ENCODE measurements at regions not wholly inside any gene's neighbourhood (a gene's known extent, or its start where the extent isn't known, plus 50 kb on each side); places are given as distances from the start of the nearest gene placed in this dataset.

DNA sequence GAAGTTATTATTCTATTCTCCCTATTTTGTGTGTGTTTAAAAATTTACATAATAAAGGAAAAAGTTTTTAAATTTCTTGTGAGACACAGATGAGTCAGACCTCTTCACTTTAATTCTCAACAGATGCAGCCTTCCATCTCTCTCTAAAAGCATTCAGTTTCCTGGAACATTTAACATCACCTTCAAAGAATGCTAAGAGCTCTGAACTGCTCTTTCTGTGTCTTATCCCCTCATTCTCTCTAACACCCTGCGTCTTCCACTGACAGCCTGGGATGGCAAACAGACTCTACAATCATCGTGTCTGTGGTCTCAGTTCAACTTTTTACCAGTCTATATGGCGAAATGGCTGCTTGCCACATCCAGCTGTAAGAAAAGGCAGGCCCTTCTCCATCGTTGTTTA is 173.0 kb downstream of the HINT1 start:
- Histone ChIP-seq H3K27me3 (ENCODE audit: insufficient read depth, low read length) (no peaks in the 10 kb centered on the region; the same call in 1 of the 2 replicates), H3K9ac (ENCODE audit: low read length) (no peak overlapping the region), H3K4me3 (ENCODE audit: low read depth, low read length, poor library complexity, severe bottlenecking) (no peak overlapping the region), H3K36me3 (ENCODE audit: insufficient read depth, low read length) (no peaks in the 10 kb centered on the region), H3F3A (ENCODE audit: insufficient read depth, low read length) (no peaks in the 10 kb centered on the region), H3K9me2 (ENCODE audit: low read depth, low read length) (no peaks in the 10 kb centered on the region), H3K27ac (ENCODE audit: low read depth, low read length, poor library complexity, severe bottlenecking) (no peak overlapping the region), H3K9me3 (ENCODE audit: low read length) (no peaks in the 10 kb centered on the region), H4K20me1 (ENCODE audit: insufficient read depth, low read length) (no peaks in the 10 kb centered on the region), H3K4me2 (ENCODE audit: low read length) (no peak overlapping the region), H3K79me2 (ENCODE audit: insufficient read depth, low read length) (no peaks in the 10 kb centered on the region), H2AFZ (ENCODE audit: low read length) (no peak overlapping the region), H3K4me1 (ENCODE audit: insufficient read depth, low read length, severe bottlenecking) (no peaks in the 10 kb centered on the region)
- TF ChIP-seq, protein P1, sequence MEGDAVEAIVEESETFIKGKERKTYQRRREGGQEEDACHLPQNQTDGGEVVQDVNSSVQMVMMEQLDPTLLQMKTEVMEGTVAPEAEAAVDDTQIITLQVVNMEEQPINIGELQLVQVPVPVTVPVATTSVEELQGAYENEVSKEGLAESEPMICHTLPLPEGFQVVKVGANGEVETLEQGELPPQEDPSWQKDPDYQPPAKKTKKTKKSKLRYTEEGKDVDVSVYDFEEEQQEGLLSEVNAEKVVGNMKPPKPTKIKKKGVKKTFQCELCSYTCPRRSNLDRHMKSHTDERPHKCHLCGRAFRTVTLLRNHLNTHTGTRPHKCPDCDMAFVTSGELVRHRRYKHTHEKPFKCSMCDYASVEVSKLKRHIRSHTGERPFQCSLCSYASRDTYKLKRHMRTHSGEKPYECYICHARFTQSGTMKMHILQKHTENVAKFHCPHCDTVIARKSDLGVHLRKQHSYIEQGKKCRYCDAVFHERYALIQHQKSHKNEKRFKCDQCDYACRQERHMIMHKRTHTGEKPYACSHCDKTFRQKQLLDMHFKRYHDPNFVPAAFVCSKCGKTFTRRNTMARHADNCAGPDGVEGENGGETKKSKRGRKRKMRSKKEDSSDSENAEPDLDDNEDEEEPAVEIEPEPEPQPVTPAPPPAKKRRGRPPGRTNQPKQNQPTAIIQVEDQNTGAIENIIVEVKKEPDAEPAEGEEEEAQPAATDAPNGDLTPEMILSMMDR (IDR thresholded peaks at IDR 0.05; ENCODE audit: low read length), result no peak
- no peak for TF ChIP-seq EZH2 (IDR thresholded peaks at IDR 0.05; ENCODE audit: borderline replicate concordance, low read length)

DNA sequence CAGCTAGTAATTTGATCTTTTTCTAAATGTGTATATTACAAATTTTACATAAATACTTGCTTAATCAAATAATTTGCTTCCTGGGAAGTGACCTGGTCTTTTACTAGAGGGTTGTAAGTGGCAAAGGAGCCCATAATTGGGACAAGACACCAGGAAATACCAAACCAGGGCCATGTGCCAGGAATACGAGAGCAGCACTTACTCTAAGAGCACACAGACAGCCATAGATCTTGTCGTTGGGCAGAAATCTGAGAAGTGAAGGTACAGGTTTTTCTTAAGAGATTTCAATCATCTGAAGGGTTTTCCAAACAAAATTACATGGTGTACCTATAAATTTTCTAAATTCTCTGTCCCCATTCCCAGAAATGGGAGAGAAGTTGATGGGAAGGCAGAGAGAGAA is 179.3 kb downstream of the HINT1 start:
- Histone ChIP-seq H3K27me3 (ENCODE audit: insufficient read depth, low read length) (no peaks in the 10 kb centered on the region), H3K9me3 (ENCODE audit: low read length) (no peaks in the 10 kb centered on the region), H3F3A (ENCODE audit: insufficient read depth, low read length) (no peaks in the 10 kb centered on the region), H3K9me2 (ENCODE audit: low read depth, low read length) (no peaks in the 10 kb centered on the region), H3K4me3 (ENCODE audit: low read depth, low read length, poor library complexity, severe bottlenecking) (no peak overlapping the region), H3K4me2 (ENCODE audit: low read length) (no peak overlapping the region), H3K9ac (ENCODE audit: low read length) (no peak overlapping the region), H3K36me3 (ENCODE audit: insufficient read depth, low read length) (no peaks in the 10 kb centered on the region), H2AFZ (ENCODE audit: low read length) (no peak overlapping the region), H3K27ac (ENCODE audit: low read depth, low read length, poor library complexity, severe bottlenecking) (no peak overlapping the region), H3K79me2 (ENCODE audit: insufficient read depth, low read length) (no peaks in the 10 kb centered on the region), H4K20me1 (ENCODE audit: insufficient read depth, low read length) (no peaks in the 10 kb centered on the region), H3K4me1 (ENCODE audit: insufficient read depth, low read length, severe bottlenecking) (no peaks in the 10 kb centered on the region)
- no peak for TF ChIP-seq EZH2 (IDR thresholded peaks at IDR 0.05; ENCODE audit: borderline replicate concordance, low read length)
- TF ChIP-seq, protein P1 (IDR thresholded peaks at IDR 0.05; ENCODE audit: low read length), result no peak

DNA sequence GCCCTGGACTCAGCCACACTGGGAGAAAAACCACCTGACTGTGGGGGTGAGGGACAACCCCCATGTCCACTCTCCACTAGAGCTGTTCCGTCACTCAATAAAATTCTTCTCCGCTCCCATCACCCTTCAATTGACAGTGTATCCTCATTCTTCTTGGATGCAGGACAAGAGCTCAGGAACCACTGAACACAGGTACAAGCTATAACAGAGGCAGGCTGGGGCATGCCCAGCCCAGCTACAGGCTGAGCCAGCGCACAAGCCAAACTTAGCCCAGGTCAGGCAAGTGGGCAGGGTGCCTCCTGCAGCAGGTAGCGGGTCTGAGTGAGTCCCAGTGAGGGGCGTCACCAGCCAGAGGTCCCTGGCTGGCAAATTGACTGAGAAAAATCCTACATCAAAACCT is 183.4 kb downstream of the HINT1 start:
- Histone ChIP-seq H3K4me1 (ENCODE audit: insufficient read depth, low read length, severe bottlenecking) (no peaks in the 10 kb centered on the region), H3K27me3 (ENCODE audit: insufficient read depth, low read length) (no peaks in the 10 kb centered on the region), H4K20me1 (ENCODE audit: insufficient read depth, low read length) (no peaks in the 10 kb centered on the region), H3K27ac (ENCODE audit: low read depth, low read length, poor library complexity, severe bottlenecking) (no peak overlapping the region), H3F3A (ENCODE audit: insufficient read depth, low read length) (no peaks in the 10 kb centered on the region), H3K4me2 (ENCODE audit: low read length) (no peak overlapping the region), H3K9me2 (ENCODE audit: low read depth, low read length) (no peaks in the 10 kb centered on the region), H3K4me3 (ENCODE audit: low read depth, low read length, poor library complexity, severe bottlenecking) (no peak overlapping the region), H3K9ac (ENCODE audit: low read length) (no peak overlapping the region), H3K36me3 (ENCODE audit: insufficient read depth, low read length) (no peaks in the 10 kb centered on the region), H2AFZ (ENCODE audit: low read length) (no peak overlapping the region), H3K9me3 (ENCODE audit: low read length) (no peaks in the 10 kb centered on the region), H3K79me2 (ENCODE audit: insufficient read depth, low read length) (no peaks in the 10 kb centered on the region)
- no peak for TF ChIP-seq EZH2 (IDR thresholded peaks at IDR 0.05; ENCODE audit: borderline replicate concordance, low read length)
- TF ChIP-seq, protein P1 (IDR thresholded peaks at IDR 0.05; ENCODE audit: low read length), result no peak
